Right lung (tissue), 2 donors: ENCODE measurements at regions not wholly inside any gene's neighbourhood (a gene's known extent, or its start where the extent isn't known, plus 50 kb on each side); places are given as distances from the start of the nearest gene placed in this dataset.
A peak's percentile ranks its signal among the peaks of the same experiment; 100 is the strongest.

Source experiments
- DNase-seq, 2 donors: peaks; one replicate each; pipeline ENCODE4 v3.0.0-alpha.2; 2013

- DNase-seq = no peak
Observed at GRCh38 chr1:191152776-191153175, 675.1 kb upstream of the BRINP3 start.

GRCh38 chr1:191155178-191155577, 677.5 kb upstream of the BRINP3 start:
- no peak for DNase-seq

- DNase-seq = no peak
Observed at GRCh38 chr1:191160837-191161236, 683.2 kb upstream of the BRINP3 start.

- DNase-seq = no peak
Observed at GRCh38 chr1:191162762-191163161, 685.1 kb upstream of the BRINP3 start.

GRCh38 chr1:191163621-191164020, 686.0 kb upstream of the BRINP3 start:
- DNase-seq = no peak

- no peak for DNase-seq
Observed at GRCh38 chr1:191174298-191174697, 696.6 kb upstream of the BRINP3 start.

- no peak for DNase-seq
Observed at GRCh38 chr1:191176131-191176530, 698.5 kb upstream of the BRINP3 start.

- DNase-seq = no peak
Observed at GRCh38 chr1:191206513-191207207, 729.0 kb upstream of the BRINP3 start.

- DNase-seq = no peak
Observed at GRCh38 chr1:191222206-191222605, 744.5 kb upstream of the BRINP3 start.

- no peak for DNase-seq
Observed at GRCh38 chr1:191240925-191241324, 763.3 kb upstream of the BRINP3 start.

- no peak for DNase-seq
Observed at GRCh38 chr1:191255354-191256054, 777.8 kb upstream of the BRINP3 start.

GRCh38 chr1:191256917-191257316, 779.3 kb upstream of the BRINP3 start:
- DNase-seq = no peak

- DNase-seq = no peak
Observed at GRCh38 chr1:191260056-191260455, 782.4 kb upstream of the BRINP3 start.

GRCh38 chr1:191261111-191261510, 783.4 kb upstream of the BRINP3 start:
- DNase-seq = no peak

GRCh38 chr1:191279266-191279800, 801.7 kb upstream of the BRINP3 start:
- no peak for DNase-seq

GRCh38 chr1:191284175-191284574, 806.5 kb upstream of the BRINP3 start:
- no peak for DNase-seq

GRCh38 chr1:191290441-191290840, 812.8 kb upstream of the BRINP3 start:
- no peak for DNase-seq

GRCh38 chr1:191305370-191305769, 827.7 kb upstream of the BRINP3 start:
- DNase-seq = no peak

GRCh38 chr1:191306916-191307315, 829.3 kb upstream of the BRINP3 start:
- no peak for DNase-seq

- no peak for DNase-seq
Observed at GRCh38 chr1:191320062-191320461, 838.2 kb upstream of the RGS18 start.

GRCh38 chr1:191327868-191328267, 830.4 kb upstream of the RGS18 start:
- no peak for DNase-seq

- DNase-seq = no peak
Observed at GRCh38 chr1:191343816-191344215, 814.4 kb upstream of the RGS18 start.

GRCh38 chr1:191346381-191346780, 811.9 kb upstream of the RGS18 start:
- DNase-seq = peak; percentile 55 to 62
